Tibial nerve (tissue), 4 donors: ENCODE measurements at regions not wholly inside any gene's neighbourhood (a gene's known extent, or its start where the extent isn't known, plus 50 kb on each side); places are given as distances from the start of the nearest gene placed in this dataset.

Experiments used
- EP300 ChIP-seq, 2 donors: sonication (generic); formaldehyde crosslinking; IDR thresholded peaks; one replicate each; pipeline ENCODE4 v1.6.1; 2017; ENCODE audit warnings: antibody characterized with exemption in 2 of 2, mild to moderate bottlenecking in 1 of 2
- POLR2A ChIP-seq, 2 donors: fragments of 450-650 bp; IDR thresholded peaks; one replicate each; pipeline ENCODE4 v1.6.1; 2017; ENCODE audit warnings: antibody characterized with exemption in 2 of 2, mild to moderate bottlenecking in 2 of 2, moderate library complexity in 2 of 2
- TF ChIP-seq, protein P1 (sequence below), 5 experiments: fragments of 200-600 bp in 3 of 5; fragments of 450-650 bp in 2 of 5; sonication (generic) in 3 of 5; IDR thresholded peaks; one replicate each; pipeline ENCODE4 v1.5.1; 2016 to 2019; ENCODE audit warnings: antibody characterized with exemption in 5 of 5, mild to moderate bottlenecking in 3 of 5, moderate library complexity in 2 of 5

DNA sequence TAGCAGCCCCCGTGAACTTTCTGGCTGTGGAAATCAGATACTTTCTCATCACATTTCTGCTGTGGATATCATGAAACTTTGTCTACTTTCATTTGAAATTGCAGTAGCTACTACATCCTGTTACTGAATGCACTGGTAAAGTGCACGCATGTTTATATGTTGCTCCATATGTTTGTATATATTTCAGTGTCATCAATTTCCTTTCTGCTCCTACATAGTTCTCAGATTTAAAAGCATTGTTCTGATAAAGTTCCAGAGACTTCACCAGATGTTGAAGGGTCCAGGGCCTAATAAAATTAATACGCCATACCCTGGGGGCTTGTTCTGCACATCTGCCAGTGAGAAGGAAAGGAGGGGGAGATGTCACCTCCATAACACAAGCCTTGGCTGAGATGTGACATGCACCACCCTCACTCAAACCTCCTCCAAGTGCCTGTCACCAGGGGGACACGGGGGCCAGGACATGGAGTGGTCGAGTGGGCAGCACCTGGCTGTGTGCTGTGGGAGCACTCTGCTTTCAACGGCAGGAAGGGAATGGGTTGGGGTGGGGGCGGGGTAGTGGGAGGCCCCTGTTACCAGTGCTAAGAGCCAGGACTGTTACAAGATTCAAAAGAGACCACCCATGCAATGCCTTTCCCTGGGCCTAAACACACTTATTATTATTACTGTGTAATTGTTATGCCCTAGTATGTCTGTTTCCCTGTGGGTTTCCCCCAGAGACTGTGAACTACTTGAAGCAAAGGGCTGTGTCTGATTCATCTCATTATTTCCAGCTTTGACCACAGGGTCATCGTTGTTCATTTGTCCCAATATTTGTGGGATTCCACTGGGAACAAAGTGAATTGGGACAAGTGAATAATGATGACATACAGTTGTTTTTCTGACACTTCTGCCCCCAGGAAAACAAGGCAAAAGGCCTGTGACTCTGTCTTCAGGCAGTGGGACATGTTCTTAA, 193.4 kb downstream of the FOXL1 start:
- no peak for TF ChIP-seq POLR2A (IDR thresholded peaks at IDR 0.05)
- TF ChIP-seq, protein P1, sequence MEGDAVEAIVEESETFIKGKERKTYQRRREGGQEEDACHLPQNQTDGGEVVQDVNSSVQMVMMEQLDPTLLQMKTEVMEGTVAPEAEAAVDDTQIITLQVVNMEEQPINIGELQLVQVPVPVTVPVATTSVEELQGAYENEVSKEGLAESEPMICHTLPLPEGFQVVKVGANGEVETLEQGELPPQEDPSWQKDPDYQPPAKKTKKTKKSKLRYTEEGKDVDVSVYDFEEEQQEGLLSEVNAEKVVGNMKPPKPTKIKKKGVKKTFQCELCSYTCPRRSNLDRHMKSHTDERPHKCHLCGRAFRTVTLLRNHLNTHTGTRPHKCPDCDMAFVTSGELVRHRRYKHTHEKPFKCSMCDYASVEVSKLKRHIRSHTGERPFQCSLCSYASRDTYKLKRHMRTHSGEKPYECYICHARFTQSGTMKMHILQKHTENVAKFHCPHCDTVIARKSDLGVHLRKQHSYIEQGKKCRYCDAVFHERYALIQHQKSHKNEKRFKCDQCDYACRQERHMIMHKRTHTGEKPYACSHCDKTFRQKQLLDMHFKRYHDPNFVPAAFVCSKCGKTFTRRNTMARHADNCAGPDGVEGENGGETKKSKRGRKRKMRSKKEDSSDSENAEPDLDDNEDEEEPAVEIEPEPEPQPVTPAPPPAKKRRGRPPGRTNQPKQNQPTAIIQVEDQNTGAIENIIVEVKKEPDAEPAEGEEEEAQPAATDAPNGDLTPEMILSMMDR (IDR thresholded peaks at IDR 0.05), result no peak
- no peak for TF ChIP-seq EP300 (IDR thresholded peaks at IDR 0.05)
